NCI-H2081 treated with DMSO at 0.1 percent for 48 hours (cell line): ENCODE measurements at regions not wholly inside any gene's neighbourhood (a gene's known extent, or its start where the extent isn't known, plus 50 kb on each side); places are given as distances from the start of the nearest gene placed in this dataset.

Experiments
- DNase-seq: peaks from one replicate; lab custom pipeline; 2025; lab: John Stamatoyannopoulos, UW

DNA sequence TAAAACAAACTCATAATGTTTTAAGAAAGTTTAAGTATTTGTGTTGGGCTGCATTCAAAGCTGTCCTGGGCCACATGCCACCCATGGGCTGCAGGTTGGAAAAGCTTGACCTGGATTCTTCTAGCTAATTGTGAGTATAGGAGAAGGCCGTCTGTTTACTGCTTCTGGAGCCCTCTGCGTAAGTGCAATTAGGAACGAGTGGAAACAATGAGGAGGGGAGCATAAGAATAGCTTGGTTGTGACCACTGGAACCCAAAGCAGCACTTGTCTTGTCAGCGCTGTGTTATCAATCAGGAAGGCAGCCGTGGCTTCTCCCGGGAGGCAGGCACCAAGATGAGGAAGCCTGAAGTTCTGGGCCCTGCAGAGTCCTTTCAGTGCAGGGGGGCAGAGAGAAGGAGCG is 110.4 kb upstream of the MBNL2 start:
- no peak for DNase-seq

DNA sequence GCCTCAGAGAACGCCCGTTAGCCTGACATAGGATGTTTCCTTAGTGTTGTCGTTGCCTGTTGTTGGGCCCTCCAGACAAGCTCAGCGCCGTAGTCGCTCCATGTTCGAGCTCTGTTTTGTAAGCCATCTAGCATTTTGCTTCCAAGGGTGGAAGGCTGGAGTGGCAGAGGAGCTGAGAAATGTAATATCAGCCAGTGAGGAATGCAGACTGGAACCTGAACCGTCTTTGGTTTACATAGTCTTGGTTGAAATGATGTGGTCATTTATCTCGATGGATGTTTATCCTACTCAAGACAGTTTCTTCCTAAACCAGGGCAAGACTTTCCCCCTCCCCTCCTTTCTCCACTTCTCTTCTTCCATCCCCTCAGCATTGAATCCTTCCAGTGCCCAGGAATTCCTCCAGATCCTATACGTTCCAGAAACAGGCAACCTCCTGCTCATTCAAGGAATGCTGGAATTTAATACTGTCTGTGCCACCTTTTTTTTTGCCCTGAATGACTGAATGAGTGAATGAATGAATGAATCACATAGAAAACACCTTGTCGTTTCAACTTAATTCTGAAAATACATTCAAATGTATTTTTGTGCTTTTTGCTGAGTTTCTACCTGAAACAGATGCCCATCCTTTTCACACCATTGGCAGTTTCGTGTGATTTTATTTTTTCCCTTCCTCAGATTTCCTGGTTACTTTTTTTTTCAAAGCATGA is 109.5 kb upstream of the MBNL2 start:
- DNase-seq, result no peak

GRCh38 chr13:97113231-97114001 is 108.7 kb upstream of the MBNL2 start:
- no peak for DNase-seq

DNA sequence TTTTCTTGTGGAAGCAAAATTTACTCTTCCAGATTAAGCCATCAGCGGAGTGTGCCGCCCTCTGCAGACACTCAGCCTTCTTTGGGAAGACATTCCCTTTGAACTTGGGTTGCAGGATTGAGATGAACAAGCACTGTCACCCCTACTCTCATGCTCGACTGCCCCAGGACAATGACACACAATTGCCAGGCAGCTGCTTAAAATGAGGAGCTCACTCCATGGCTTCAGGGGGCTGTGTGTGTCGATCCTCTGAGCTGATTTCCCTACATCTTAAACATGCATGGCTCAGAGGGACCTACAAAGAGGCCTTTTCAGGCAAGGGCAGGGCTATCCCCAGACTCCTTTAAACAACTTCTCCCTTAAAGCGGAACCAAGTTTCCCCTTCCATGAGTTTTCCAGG is 107.5 kb upstream of the MBNL2 start:
- DNase-seq, result no peak

DNA sequence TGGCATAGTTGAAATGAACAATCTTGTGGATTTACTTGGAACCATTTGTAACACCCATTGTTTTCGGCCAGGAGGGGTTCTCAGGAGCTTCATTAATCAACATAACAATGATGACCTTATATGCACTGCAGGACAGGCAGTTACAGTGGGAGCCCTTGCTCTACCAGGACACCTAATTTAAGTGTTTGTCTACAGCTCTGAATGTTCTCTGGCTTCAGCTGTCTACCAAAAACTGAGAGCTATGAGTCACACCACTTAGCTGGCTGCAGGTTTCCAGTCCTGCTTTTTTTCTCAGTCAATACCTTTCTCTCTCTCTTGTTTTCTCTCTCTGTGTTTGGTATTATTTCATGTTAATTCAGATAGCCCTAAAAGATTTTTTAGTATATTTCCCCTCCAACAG is 105.4 kb upstream of the MBNL2 start:
- DNase-seq, result no peak

DNA sequence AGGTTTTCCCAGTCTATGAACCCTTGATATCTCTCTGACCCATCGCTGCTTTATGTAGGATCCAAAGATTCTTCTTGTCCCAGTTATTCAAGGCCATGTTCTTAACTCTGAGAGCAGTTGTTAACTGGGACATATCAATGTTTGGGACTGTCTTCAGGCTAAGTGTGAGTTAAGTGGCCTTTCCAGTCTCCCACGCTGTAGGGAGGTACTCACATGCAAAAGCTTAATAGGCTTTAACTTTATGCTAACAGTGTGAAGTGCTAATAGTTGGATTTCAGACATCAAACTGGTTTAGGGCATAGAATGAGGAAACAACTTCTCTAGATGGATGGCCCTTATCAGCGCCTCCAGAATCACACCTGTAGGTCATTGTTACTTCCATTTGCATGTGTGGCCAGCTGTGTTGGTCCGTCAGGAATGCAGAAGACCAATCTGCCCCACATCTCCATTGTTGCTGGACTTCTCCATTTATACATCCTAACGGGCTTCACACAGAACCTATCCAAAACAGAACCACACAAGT is 104.7 kb upstream of the MBNL2 start:
- no peak for DNase-seq

GRCh38 chr13:97119943-97120342 is 102.2 kb upstream of the MBNL2 start:
- DNase-seq, result no peak

DNA sequence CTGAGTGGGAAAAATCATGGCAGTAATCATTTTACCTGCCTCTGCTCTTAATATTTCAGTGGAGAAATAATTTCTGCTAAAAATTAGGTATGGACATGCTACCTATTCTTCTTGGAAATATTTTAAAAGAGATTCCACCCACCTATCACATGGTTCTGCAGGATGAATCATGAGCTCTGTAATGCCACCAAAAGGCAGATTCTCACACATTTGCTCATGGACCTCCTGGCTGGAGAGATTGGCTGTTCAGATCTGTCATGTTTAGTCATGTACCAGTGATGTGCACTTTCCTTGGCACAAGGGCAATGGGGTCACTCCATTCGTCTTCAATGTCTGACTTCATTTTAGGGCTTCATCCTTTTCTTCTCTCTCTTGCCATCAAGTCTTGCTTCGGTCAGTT is 101.8 kb upstream of the MBNL2 start:
- no peak for DNase-seq

- DNase-seq, result no peak
These were observed 101.2 kb upstream of the MBNL2 start for GRCh38 chr13:97120976-97121375.

GRCh38 chr13:97121894-97122293 is 100.2 kb upstream of the MBNL2 start:
- no peak for DNase-seq

DNA sequence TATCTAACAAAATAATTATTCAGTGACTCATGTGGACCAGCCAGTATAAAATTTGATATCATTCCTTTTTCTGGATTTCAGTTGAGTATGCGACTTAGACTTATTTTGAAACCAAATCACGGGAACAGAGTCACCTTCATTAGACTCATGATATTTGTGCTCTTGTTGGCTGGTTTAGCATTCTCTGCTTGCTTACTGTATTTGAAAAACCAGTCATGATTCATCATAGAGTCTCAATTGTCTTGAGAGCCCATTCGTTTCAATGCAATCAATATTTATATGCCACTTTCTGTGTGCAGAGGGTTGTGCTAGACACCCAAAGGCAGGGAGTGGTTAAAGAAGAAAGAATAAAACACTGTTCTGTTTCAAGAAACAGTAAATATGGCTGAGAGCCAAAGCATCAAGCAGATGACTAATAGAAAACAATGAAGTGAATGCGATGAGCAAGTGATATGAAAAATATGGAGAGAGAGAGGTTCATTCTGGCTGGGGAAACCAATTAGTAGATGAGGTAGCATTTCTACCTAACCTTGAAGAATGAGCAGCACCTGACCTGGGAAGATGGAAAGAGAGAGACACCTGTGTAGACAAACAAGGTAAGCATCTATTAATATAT is 99.6 kb upstream of the MBNL2 start:
- no peak for DNase-seq

DNA sequence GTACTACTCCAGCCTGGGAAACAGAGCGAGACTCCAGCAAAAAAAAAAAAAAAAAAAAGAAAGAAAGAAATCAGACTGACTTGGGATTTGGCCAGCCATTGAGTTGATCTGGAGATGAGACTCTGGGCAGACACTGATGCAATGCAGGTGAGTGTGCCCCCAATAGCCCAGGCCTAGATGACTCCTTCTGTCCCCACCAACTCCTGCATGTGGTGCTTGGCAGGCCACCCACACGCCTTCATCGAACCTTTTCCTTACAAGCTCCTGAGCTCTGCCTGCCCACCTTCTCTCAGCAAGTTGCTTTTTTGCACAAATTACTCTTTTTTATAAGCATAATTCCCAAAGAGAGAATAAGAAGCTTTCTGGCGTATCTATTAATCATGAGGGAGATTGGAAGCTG is 97.9 kb upstream of the MBNL2 start:
- no peak for DNase-seq

GRCh38 chr13:97124915-97125809 is 97.0 kb upstream of the MBNL2 start:
- DNase-seq, result no peak

DNA sequence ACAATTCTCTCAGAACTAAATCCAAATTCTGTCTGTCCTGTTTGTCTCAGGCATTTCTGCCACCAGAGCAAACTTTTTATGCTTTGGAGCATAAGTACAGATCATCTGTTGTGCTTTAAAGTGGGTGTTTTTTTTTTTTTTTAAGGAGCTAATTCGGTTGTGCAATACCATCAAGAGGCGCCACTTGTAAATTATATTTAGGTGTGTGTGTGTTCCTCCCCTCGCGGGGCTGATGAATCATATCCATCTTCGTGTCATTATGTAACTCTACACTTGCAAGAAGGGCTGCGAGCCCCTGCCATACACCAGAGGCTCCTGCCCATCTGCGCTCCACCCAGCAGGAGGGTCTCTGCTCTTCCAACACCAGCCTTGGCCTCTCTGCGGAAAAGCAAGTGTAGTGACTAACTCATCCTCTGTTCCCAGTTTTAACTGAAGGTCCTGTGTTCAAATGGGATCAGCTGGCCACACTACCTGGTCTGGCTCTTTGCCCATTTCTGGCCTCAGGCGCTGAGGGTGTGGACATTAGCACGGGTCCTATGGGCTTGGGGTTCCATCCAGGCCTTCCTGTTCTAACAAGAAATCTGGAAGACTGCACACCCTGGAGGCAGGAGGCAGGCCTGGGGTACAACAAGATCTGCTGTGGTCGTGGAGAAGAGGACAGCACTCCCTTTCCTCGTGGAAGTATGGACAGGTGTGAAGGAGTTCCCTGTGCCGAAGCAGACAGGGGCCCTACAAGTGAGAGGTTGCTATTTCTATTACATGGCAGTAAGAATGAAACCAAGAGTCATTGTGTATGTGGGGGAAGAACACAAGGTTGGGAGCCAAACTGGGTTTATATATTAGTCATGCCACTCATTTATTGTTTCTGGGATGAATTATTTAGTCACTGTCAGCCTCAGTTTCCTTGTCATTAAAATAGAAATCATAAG is 96.1 kb upstream of the MBNL2 start:
- no peak for DNase-seq

GRCh38 chr13:97127842-97128241 is 94.3 kb upstream of the MBNL2 start:
- DNase-seq, result no peak

- no peak for DNase-seq
These were observed 91.9 kb upstream of the MBNL2 start for GRCh38 chr13:97130190-97130589.

GRCh38 chr13:97131447-97131846 is 90.7 kb upstream of the MBNL2 start:
- no peak for DNase-seq

DNA sequence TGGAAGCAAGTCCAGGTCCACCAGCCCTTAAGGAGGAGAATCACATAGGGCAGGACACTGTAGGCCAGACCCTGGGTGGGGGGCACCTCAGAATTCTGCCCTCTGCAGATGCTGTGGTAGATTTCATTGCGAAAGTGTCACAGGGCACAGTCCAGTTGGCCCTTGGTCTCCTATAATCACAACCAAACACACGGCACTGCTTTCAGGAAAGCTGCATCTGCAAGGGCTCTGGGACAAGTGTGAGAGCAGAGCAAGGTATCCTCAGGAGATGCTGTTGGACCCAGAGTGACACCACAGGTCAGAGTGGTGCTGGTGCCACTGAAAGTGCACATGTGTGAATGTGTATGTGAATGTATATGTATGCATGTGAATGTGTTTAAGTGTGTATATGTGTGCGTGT is 88.6 kb upstream of the MBNL2 start:
- DNase-seq, result no peak

DNA sequence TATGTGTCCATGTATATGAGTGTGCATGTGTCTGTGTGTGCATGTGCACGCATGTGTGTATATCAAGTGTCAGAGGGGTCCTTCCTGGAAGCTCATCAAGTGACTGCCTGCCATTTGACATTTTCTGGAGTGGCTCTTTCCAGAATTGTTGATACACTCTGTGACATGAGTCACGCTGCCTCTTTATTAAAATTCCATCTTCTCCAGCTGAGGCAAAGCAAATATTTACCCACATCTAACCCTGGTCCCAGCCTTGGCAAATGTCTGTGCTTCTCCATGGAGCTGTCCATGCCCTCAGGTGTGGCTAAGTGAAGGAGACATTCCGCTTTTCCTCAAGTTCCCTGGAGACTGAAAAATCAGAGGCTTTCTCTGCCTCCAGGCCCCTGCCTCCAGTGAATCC is 88.2 kb upstream of the MBNL2 start:
- DNase-seq, result no peak

GRCh38 chr13:97134364-97135095 is 87.6 kb upstream of the MBNL2 start:
- DNase-seq, result no peak
